GM13976 (cell line): ENCODE measurements at regions not wholly inside any gene's neighbourhood (a gene's known extent, or its start where the extent isn't known, plus 50 kb on each side); places are given as distances from the start of the nearest gene placed in this dataset.

Experiments
- DNase-seq: peaks from one replicate; pipeline ENCODE4 v3.0.0; 2012; ENCODE audit warnings: low spot score
- in situ Hi-C: fragments of 300-500 bp; cut with MboI; formaldehyde crosslinking; loops from one replicate; pipeline ENCODE4 v1.12.0; 2022; ENCODE audit warnings: low sequenced_read_pairs, mixed read lengths, inconsistent platforms; ENCODE audit not compliant: unreplicated experiment
- TF ChIP-seq, protein P1 (sequence below): IDR thresholded peaks from 2 replicates; pipeline ENCODE4 v1.5.1; 2012; ENCODE audit warnings: borderline replicate concordance, mild to moderate bottlenecking; ENCODE audit not compliant: insufficient read depth; ENCODE audit errors: extremely low read depth, missing control alignments, control extremely low read depth

DNA sequence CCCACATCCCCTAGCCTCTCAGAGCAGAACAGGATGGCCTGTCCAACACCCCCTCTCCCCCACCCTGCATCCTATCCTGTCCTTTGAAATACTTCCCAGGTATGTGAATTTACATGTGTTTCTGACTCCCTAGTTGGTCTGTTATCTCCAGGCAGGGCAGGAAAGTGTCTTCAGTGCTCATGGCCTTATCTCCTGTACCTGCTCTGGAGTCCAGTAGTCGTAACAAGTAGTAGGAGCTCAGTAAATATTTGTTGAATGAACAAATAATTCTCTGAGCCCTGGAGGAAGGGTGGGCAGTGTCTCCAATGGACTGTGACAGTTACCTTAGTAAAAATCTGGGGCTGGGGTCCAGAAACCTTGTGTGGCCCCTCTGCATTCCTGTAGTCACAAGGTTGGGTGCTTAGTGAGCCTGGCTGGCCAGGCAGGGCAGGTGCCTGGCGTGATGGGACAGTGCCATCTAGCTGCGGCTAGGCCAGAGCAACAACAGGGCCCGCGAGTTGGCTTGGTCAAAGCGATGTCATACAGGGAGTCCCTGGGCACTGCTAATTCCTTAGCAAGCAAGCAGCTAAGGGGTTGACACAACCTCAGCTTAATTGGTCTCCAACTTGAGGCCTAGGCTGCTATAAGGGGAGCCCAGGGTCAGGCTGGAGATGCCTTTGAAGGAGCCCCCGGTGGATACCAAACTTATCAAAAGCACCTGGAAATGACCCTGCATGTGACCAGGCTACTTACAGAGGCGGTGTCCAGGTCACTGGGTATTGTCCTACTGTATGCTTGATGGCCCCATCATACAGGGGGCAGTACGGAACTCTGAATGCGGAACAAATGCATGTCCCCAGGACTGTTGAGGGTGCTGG lies 89.0 kb upstream of the PPM1J start:
- in situ Hi-C loops: no loop called here
- TF ChIP-seq, protein P1, sequence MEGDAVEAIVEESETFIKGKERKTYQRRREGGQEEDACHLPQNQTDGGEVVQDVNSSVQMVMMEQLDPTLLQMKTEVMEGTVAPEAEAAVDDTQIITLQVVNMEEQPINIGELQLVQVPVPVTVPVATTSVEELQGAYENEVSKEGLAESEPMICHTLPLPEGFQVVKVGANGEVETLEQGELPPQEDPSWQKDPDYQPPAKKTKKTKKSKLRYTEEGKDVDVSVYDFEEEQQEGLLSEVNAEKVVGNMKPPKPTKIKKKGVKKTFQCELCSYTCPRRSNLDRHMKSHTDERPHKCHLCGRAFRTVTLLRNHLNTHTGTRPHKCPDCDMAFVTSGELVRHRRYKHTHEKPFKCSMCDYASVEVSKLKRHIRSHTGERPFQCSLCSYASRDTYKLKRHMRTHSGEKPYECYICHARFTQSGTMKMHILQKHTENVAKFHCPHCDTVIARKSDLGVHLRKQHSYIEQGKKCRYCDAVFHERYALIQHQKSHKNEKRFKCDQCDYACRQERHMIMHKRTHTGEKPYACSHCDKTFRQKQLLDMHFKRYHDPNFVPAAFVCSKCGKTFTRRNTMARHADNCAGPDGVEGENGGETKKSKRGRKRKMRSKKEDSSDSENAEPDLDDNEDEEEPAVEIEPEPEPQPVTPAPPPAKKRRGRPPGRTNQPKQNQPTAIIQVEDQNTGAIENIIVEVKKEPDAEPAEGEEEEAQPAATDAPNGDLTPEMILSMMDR: peak; percentile 95
- peak; percentile 82 for DNase-seq

DNA sequence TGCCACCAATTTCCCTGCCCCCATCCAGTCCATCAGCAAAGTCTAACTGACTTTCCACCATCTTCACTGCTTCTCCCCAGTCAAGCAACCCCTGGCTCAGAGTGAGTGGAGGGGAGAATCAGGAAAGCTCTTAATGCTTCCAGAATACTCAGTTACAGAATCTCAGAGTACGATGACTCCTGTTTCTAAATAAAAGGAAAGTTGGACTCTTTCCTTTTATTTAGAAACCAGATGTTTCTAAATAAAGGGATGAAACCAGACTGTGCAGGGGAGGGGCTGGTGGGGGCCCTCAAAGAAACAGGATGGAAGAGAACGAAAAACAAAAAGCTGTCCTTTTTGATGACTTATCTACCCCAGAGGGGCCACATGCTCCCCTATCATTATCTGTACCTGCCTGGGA lies 85.2 kb upstream of the PPM1J start:
- TF ChIP-seq, protein P1: no peak
- no peak for DNase-seq
- in situ Hi-C loops: no loop called here

DNA sequence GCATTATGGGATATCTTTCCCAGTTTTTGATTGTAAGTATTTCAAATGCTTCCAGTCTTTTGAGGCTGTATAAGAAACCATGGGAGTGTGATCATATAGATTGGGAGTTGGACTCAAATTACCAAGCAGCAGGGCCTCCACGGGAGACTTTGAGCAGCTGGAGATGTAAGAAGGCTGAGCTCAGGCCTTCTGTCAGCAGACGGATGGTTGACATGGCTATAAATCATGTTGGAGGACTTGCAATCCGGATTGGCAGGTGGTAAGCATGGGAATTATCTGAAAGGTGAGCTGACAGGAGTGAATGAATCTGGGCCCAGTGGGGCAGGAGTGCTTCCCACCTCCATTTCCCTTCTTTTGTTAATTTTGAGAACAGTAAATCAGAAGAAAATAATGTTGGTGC lies 83.2 kb upstream of the PPM1J start:
- TF ChIP-seq, protein P1: no peak
- no peak for DNase-seq
- in situ Hi-C loops: no loop called here

DNA sequence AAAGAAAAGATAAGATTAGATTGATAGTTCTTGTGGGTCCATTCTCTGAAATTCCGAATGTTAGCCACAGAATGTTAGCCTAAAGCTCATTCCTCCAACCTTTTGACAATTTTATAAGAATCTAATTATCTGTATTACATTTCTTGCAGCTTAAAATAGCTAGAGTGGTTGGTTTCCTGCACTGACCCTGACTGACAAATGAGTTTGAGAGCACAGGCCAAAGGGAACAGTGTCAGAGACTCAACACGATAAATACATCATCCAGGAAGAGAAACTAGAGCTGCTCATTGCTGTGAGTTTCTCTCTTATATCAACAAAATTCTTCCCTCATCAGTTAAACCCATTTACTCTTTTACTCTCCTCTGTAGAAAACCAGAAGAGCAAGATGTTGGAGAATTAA lies 82.1 kb upstream of the PPM1J start:
- no peak for DNase-seq
- in situ Hi-C loops: no loop called here

DNA sequence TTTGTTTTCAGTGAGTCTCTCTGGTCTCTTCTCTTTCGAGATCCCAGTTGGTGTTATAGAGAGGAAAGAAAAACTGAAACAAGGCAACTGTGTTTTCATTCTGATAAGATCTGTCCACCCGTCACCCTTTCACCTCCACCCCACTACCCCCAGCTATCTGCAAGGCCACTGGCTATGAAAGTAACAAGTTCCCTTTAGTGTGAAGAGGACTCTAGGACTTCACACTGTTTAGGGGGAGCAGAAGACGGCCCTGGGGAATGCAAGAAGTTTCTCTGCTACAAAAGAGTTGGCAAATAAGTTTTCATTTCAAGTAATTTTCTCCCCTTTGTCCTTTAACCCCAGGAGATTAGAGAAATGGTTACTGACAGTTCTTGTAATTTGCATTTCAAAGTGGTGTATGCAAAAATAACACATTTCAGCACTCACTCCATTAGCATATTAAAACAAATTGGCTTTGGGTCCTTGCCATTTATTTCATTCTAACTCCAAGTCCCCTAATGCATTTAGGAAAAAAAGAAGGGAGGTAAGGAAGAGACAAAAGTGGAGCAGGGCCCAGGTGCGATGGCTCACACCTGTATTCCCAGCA lies 79.6 kb upstream of the PPM1J start:
- DNase-seq: no peak
- TF ChIP-seq, protein P1: no peak
- in situ Hi-C loops: no loop called here

More for the DNA sequence above, 82.1 kb upstream of the PPM1J start:
- TF ChIP-seq, protein P1: no peak

DNA sequence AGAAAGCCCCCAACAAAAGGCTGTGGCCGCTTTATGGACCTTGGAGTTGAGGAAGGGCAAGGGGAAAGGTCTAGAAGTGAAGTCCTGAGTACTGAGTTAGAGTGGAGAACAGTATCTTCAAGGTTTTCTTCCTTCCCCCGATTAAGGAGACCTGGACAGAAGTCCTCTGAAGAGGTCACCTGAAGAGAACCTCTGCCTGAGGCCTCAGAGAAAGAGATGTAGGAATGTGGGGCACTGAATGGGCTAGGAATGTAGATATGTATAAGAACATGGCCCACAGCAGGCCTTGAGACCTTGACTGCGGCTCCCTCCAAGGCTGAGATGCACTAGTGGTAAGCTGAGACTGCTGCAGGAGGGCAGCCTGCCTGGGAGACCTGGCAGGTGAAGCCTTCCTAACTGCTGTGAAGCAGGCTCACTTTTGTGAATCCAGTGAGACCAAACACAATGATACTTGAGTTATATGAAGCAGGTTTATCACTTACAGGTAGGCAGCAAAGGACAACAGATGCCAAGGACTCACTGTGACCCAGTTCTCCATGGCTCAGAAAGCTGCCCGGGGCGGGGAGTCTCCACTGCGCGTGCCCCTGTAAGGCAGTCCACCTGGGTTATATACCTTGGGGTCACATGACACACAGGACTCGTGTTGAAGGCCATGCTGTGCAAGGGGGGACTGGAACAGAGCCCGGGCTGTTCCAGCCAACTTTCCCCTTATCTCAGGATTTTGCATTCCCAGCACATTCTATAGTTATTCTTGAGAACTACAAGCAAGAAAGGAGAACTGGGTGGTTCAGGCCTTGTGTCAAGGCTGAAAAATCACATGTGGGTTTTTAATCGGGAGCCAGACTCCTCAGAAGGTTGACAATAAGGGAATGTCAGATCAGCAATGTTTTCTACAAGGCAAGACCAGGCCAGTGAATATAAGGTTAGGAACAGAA lies 78.8 kb upstream of the PPM1J start:
- no peak for DNase-seq
- in situ Hi-C loops: no loop called here
- TF ChIP-seq, protein P1: no peak
